Limb (tissue), 2 donors: ENCODE measurements at regions not wholly inside any gene's neighbourhood (a gene's known extent, or its start where the extent isn't known, plus 50 kb on each side); places are given as distances from the start of the nearest gene placed in this dataset.
"Not testable (repeated sequence)": the region's sequence is repeated elsewhere in the genome, so short reads cannot be mapped to it uniquely, and the experiment has no call there.

Experiments
- DNase-seq, 2 donors: peaks; one replicate each; pipeline ENCODE4 v3.0.0-alpha.2; 2016; ENCODE audit errors: extremely low spot score in 2 of 2

DNA sequence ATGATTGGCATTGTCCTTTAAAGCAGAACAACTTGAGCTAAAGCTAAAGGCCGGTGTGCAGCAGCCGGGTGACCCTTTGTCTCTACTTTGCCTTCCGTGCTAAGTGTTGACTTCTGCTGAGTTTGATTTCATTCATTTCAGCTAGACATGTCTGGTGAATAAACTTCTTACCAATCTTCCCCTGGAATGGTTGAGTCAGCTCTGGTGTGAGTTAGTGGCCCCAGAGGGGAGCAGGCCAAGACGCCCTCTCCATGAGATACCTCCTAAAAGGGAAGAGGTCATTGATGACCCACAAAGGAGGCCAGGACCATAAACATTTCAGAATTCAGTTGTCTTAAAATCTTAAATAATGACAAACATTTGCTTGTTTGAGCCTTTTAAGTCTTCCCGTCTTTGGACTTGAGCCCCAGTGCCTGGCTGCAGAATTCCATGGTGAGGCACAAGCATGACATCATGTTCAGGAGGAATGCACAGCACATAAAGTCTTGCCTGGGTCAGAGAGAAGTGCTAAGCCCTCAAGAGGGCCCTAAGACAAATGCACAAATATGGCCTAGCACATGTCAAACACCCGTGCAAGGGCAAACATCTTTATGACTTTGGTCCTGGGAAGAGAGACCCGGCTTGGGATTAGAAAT lies 96.3 kb upstream of the NEDD9 start:
- DNase-seq = no peak

DNA sequence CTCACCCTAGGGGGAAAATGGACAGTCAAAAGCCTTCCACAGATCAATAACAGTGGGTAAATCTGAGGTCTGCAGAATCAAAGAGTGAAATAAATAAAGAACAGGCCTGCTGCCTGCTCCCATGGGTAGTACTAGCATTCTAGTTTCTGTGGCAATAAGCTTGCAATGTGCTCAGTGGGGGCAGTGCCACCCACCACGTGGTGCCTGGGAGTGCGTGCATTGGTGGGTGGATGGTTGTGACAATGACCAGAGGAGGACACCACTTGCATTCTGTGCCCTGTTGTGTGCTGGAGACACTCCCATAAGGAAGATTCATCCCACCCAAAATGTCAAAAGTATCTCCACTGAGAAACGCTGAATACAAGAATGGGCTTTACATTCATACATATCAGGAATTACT lies 95.5 kb upstream of the NEDD9 start:
- no peak for DNase-seq

DNA sequence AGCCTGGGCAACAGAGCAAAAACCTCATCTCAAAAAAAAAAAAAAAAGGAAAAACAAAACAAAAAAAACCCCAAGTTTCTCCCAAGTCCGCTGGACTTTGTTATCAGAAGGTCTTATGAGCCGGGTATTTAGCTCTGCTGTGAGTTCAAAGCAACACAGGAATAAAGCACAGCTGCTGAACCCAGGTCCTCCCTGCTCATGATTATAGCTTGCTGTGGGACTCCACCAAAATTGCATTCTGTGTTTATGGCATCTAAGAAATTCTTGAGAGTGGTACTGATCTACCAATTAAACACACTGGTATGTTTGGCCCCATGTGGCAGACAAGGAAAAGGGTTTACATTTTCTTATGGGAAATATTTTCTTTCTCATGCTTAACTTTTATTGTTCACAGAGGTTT lies 93.6 kb upstream of the NEDD9 start:
- no peak for DNase-seq

DNA sequence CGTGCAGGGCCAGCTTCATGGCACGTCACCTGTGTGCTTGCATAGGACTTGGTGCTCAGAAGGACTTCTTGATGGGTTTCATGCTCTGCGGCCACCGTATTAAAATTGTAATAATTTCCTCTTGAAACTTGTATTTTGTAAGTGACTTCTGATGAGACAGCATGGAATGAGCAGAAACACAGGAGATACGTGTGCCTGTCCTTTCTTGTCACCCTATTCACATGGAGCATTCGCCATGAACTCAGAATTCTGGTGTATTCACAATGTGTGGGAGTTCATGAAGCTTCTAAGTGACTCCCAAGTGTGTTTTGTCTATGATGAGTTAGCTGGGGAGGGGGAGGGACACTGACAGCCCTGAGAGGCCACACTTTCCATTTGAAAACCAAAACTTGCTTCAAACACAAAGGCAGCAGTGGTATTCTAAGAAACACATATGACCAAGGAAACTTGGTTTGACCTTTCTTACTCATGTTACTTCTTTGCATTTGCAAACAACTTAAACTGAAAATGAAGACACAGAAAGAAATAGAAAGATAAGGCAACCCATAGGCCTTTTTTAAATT lies 92.1 kb upstream of the NEDD9 start:
- no peak for DNase-seq

DNA sequence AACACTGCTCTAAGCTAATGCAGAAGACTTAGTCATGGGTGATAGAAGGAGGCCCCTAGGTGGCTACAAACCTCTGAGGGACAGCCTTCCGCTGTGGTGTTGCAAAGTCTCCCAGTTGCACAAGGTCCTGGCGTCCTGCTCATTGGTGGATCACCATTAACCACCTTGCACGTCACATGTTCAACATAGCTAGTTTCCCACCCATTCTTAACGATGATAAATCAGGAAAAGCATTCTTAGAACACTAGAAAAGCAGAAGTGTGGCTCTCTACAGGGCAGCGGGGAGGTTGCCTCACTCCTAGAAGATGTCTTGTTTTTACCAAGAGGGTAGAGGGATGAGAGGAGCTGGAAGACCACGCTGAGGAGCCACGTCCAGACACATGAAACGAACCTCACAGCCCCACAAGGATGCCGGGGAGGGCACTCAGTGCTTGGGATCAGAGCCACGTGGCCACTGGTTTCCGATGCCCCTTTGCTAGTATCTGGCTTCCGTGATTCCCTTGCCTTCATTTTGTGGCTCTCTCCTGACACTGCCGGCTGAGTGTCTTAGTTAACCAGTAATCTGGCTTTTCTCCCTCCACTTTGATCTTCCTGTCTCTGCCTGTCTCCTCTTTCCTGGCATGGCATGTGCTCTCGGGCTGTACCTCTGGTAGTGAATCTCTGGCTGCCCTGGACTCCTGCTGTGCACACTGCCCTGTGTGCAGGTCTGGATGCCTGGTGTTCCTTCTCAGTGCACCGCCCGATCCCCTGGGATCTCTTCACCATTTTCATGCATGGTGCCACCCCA lies 91.4 kb upstream of the NEDD9 start:
- no peak for DNase-seq

DNA sequence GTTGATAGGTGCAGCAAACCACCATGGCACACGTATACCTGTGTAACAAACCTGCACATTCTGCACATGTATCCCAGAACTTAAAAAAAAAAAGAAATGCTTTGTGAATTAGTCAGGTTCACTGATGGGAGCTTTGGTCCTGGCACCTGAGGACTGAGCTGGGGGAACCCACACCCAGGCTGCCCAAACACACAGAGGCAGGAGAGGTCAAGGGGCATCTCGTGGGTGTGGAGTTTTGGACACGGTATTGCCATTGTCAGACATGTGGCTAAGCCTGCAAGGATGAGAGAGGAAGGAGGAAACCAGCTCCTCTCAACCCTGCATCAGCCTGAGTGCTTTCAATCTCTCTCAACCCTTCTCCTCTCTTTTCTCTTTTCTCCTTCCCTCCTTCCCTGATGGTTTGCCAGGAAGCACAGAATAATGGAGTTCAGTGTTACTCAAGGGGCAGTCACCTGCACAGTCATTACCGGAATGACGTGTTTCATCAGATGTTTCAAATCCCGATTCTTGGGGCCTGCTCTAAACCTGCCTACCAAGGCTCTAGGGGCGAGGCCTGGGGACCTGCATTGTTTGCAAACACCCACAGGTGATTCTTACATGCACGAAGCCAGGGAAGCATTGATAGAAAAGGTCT lies 89.9 kb upstream of the NEDD9 start:
- no peak for DNase-seq

DNA sequence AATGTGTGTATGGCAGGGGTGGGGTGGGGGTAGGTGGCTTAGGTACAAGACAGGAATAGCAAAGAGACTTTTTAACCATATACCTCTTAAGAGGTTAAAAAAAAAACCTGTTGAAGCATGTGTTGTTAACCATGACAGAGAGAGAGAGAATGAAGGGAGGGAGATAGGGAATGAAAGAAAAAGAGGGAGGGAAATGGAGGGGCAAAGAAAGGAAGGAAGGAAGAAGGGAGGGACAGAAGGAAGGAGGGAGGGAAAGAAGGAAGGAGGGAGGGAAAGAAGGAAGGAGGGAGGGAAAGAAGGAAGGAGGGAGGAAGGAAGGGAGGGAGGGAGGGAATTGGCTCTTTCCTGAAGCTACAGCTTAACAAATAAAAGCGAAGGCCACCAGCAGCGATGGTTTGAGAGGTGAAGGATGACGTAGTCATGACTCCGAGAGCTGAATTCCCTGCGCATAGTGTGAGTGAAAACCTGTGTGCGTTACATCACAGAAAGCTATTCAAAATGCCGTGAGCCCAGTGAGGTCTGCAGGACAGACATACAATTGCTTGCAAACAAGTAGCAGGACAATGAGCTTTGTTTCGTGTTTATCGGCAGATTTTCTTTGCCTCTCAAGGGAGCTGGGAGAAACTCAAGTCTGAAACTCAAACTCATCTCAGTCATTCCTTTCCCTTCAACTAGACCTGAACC lies 88.6 kb upstream of the NEDD9 start:
- DNase-seq = no peak

DNA sequence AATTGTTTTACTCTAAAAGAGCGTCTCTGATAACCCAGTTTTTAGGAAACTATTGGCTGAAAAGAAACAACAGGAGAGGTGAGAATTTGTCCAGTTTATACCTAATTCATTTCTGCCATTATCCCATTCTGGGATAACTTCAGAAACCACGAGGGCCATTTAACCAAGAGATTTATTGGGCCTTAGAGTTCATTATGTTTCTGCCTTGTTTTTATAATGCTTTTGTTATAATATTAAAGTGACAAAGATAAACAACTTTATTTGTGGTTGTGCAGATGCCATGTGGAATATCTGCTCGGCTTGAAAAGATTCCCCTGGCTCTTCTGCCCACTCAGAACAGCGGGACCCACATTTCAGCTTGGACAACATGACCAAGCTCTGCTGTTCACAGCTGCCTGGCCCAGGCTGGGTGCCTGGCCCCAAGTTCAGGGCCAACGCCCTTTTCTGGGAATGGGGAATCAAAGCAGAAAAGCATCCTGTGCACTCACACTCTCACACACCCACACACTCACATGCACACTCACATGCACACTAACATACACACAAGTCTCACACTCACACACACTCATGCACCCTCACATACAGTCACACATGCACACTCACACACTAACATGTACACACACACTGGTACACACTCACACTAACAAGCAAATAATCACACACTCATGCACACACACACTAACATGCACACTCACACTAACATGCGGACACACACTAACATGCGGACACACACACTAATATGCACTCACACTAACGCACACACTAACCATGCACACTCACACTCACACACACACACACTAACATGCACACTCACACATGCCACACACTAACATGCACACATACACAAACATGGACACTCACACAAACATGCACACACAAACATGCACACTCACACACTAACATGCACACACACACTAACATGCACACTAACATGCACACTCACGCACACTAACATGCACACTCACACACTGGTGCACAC lies 86.7 kb upstream of the NEDD9 start:
- no peak for DNase-seq

DNA sequence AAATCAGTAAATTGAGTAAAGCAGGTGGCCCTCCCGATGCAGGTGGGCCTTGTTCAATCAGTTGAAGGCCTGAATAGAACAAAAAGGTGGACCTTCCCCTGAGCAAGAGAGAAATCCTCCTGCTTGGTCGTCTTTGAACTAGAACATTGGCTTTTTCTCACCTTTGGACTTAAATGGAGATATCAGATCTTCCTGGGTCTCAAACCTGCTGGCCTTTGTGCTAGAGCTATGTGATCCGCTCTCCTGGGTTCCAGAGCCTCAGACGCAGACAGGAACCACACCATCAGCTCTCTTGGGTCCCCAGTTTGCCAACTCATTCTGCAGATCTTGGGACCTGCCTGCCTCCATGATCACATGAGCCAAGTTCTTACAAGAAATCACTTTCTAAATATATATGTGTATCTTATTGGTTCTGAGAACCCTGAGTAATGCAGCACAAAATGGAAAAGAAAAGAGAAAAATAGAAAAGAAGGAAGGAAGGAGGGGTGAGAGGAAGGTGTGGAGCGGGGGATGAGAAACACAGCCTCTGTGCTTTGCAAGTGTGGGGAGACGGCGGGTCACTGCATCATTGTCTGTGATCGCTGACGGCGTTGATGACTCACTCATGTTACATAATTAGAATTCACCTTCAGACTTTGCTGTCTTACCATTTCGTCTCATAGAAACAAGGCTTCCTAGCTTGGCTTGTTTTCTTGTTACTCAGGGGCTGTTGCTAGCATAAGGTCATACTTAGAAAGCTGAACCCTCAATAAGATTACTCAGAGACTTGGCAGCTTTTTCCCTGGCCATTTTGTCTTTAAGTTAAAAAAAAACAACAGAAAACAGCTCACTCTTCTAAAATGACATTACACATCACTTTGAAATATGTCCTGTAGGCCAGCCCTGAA lies 85.7 kb upstream of the NEDD9 start:
- peak; percentile 46 to 74 for DNase-seq

DNA sequence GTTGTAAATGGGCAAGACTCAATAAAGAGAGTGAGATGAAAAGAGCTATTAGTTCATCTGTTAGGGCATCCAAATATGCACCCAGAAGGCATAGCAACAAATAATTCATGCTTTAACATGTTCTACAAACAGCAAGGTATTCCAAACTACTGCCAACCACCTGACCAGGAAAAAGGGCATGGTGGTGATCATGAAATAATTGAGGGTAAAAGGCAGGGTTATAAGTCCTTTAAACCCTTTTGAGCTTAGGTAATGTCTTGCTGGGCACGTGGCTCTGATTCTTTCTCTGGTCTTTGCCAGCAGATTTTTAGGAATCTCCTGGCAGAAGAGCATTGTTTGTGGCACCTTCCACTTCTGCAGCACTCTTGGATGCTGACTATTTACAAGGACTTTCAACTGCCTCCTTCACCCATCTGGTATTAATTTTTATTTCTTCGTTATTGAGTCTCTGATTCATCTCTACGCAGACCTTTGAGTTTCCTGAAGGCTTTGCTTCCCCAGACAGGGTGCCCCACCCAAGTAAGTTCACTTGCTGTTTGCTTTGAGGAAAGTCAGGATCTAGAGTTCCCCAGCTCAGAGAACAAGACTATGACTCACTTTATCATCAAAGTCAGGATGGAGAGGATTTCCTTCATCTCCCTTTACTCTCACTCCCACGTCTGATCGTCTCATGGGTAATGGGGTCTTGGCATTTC lies 83.4 kb upstream of the NEDD9 start:
- no peak for DNase-seq

DNA sequence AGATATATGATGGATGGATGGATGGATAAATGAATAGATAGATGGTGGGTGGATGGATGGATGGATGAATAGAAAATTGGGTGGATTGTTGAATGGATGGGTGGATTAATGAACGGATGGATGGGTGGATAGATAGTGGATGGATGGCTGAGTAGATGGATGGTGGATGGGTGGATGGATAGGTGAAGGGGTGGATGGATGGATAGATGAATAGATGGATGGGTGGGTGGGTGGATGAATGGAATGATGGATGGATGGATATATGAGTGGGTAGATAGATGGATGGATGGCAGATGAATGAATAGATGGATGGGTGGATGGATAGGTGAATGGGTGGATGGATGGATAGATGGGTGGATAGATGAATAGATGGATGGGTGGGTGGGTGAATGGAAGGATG lies 80.7 kb upstream of the NEDD9 start:
- DNase-seq = no peak

DNA sequence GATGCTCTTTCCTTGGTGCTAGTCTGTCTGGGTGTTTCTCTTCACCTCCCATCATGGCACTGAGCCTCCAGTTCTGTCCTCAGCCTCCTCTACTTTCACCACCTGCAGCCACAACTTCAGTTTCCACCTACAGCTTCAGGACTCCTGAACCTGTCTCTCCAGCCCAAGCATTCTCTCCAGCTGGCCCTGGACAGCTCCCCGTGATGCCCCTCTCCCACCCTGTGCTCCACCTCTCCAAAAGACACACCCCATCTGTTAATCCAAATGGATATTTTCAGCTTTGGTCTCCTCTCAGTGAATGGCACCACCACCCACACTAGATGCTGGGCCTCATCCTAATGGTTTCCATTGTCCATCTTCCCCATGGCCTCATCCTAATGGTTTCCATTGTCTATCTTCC lies 79.5 kb upstream of the NEDD9 start:
- DNase-seq = no peak

DNA sequence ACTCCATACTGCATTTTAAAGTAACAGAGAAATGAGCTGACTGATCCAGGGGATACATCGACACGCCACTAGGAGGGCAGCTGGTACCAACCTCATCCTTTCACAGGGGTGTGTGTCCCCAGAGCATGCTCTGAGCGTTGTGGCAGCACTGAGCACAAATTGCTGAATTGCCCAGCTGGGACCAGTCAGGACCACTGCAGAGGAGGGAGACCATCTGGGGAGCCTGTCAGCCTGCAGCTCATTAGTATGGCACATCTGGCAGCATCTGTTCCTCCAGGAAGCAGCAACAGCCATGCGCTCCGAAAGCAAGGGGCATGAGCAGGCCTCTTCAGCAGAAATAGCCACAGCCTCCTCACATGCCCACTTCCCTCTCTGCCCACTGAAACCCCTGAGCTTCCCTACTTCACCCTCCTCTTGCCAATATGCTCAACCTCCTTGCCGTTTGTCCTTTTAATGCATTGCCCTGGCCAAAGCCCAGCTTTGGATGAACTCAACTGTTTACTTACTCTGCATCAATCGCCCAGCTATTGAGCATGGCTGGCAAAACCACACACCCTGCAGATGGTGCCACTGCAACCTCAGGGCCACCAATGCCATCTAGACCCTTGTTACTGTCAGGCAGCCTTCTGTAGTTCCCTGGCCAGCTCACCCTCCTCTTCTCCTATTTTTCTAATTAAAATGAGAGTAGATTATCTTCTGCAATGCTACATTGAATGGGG lies 77.6 kb upstream of the NEDD9 start:
- peak in 1 of 2 donors; percentile 54 for DNase-seq

DNA sequence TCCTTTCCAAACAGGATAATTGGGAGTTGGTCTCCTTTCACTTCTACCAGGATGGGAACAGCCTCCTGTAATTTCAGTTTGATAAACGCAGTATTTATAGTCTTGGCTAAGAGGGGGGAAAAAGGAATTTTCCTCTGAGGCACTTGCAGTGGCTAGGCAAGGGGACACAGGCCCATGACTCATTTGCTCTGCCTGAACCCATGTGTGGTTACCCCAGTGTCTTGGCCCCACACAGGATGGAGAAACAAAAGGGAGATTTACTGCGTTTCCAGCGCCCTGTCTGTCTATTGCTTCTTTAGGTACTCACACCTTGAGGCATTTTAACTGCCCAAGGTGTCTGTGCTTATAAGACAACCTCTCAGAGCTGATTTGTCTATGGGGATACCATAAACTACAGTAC lies 74.8 kb upstream of the NEDD9 start:
- DNase-seq = no peak

DNA sequence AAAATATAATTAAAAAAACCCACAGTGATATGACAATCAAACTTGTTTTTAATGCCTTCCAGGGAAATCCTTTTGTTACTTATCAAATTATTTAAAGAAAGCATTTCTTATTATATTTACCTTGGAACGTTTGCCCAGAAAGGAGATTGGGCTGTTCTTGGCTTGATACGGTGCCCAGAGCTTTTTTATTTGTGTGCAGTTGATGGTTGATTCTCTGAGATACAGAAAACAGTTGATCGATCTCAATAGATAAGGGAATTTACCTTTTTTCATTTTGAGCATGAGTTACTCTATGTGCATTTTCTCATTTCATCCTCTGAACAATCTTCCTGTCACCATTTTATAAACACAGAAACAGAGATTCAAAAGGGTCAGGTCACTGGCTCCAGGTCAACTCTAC lies 72.5 kb upstream of the NEDD9 start:
- DNase-seq = no peak

DNA sequence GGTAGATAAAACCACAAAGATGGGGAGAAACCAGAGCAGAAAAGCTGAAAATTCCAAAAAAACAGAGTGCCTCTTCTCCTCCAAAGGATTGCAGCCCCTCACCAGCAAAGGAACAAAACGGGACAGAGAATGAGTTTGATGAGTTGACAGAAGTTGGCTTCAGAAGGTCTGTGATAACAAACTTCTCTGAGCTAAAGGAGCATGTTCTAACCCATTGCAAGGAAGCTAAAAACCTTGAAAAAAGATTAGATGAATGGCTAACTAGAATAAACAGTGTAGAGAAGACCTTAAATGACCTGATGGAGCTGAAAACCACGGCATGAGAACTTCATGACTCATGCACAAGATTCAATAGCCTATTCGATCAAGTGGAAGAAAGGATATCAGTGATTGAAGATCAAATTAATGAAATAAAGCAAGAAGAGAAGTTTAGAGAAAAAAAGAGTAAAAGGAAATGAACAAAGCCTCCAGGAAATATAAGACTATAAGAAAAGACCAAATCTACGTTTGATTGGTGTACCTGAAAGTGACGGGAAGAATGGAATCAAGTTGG lies 67.5 kb upstream of the NEDD9 start:
- not testable (repeated sequence) for DNase-seq

DNA sequence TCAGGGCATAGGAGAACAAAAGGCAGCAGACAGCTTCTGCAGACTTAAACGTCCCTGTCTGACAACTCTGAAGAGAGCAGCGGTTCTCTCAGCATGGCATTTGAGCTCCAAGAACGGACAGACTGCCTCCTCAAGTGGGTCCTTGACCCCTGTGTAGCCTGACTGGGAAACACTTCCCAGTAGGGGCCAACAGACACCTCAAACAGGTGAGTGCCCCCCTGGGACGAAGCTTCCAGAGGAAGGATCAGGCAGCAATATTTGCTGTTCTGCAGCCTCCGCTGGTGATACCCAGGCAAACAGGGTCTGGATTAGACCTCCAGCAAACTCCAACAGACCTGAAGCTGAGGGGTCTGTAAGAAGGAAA lies 66.9 kb upstream of the NEDD9 start:
- not testable (repeated sequence) for DNase-seq
